Keratinocyte (primary cell): ENCODE measurements at regions not wholly inside any gene's neighbourhood (a gene's known extent, or its start where the extent isn't known, plus 50 kb on each side); places are given as distances from the start of the nearest gene placed in this dataset.

Experiments
- CTCF ChIP-seq, 3 experiments: IDR thresholded peaks in 1 of 3; conservative IDR thresholded peaks in 1 of 3; optimal IDR thresholded peaks in 1 of 3; 2 replicates in 2 of 3; 3 replicates in 1 of 3; pipeline versions ENCODE3 to v1.5.1; 2011; ENCODE audit warnings: low read length in 3 of 3, mild to moderate bottlenecking in 3 of 3, moderate library complexity in 2 of 3, control low read depth in 1 of 3, inconsistent platforms in 1 of 3; ENCODE audit not compliant: insufficient read depth in 2 of 3; ENCODE audit errors: extremely low read depth in 1 of 3
- EZH2 ChIP-seq: IDR thresholded peaks from one replicate; pipeline ENCODE4 v1.6.1; 2012; ENCODE audit warnings: inconsistent platforms, mild to moderate bottlenecking, low read length, moderate library complexity

GRCh38 chr5:21071421-21071820, 1083.4 kb upstream of the CDH18 start:
- TF ChIP-seq CTCF (optimal IDR thresholded peaks at IDR 0.05 in 1 of 3, IDR thresholded peaks at IDR 0.05 in 1 of 3, conservative IDR thresholded peaks at IDR 0.05 in 1 of 3; ENCODE audit: extremely low read depth in 1 of 3, insufficient read depth in 2 of 3, low read length in 3 of 3) (no peak), EZH2 (no peak)
